Fibroblast of lung (primary cell): ENCODE measurements at regions not wholly inside any gene's neighbourhood (a gene's known extent, or its start where the extent isn't known, plus 50 kb on each side); places are given as distances from the start of the nearest gene placed in this dataset.

Experiments used
- DNase-seq, 2 donors: peaks; one replicate each; pipeline versions ENCODE4 v3.0.0 to v3.0.0-alpha.2; 2010; ENCODE audit warnings: low read depth in 2 of 2
- H2AFZ ChIP-seq: 2 replicates; pipeline ENCODE4 v1.5.1; 2012; ENCODE audit warnings: low read length, control low read depth, inconsistent platforms
- H3K27ac ChIP-seq: 2 replicates; pipeline ENCODE4 v1.5.1; 2011; ENCODE audit warnings: low read length, control low read depth; ENCODE audit not compliant: insufficient read depth
- H3K27me3 ChIP-seq: 2 replicates; pipeline ENCODE4 v1.5.1; 2011; ENCODE audit warnings: mild to moderate bottlenecking, low read length; ENCODE audit not compliant: control insufficient read depth, insufficient read depth
- H3K36me3 ChIP-seq: 2 replicates; pipeline ENCODE4 v1.5.1; 2011; ENCODE audit warnings: low read length; ENCODE audit not compliant: control insufficient read depth, insufficient read depth
- H3K4me1 ChIP-seq: 2 replicates; pipeline ENCODE4 v1.5.1; 2011; ENCODE audit warnings: low read length; ENCODE audit not compliant: control insufficient read depth, insufficient read depth; ENCODE audit errors: extremely low read depth
- H3K4me2 ChIP-seq: 2 replicates; pipeline ENCODE4 v1.5.1; 2011; ENCODE audit warnings: low read length, control low read depth; ENCODE audit not compliant: insufficient read depth; ENCODE audit errors: extremely low read depth
- H3K4me3 ChIP-seq, 4 experiments: fragments of 200-600 bp in 1 of 4; sonication (generic) in 1 of 4; replicated peaks in 1 of 4; 2 replicates each; pipeline ENCODE4 v1.5.1; 2011 to 2016; ENCODE audit warnings: low read length in 4 of 4, low read depth in 3 of 4, mild to moderate bottlenecking in 3 of 4, control low read depth in 2 of 4, inconsistent platforms in 1 of 4, mixed read lengths in 1 of 4; ENCODE audit not compliant: insufficient read depth in 1 of 4; ENCODE audit errors: control extremely low read depth in 1 of 4
- H3K79me2 ChIP-seq: 2 replicates; pipeline ENCODE4 v1.5.1; 2012; ENCODE audit warnings: mild to moderate bottlenecking, low read length, inconsistent platforms; ENCODE audit not compliant: control insufficient read depth, insufficient read depth
- H3K9ac ChIP-seq: 2 replicates; pipeline ENCODE4 v1.5.1; 2011; ENCODE audit warnings: mild to moderate bottlenecking, low read length, control low read depth; ENCODE audit not compliant: insufficient read depth
- H3K9me3 ChIP-seq: 2 replicates; pipeline ENCODE4 v1.5.1; 2012; ENCODE audit warnings: low read depth, low read length; ENCODE audit not compliant: control insufficient read depth, insufficient read depth
- H4K20me1 ChIP-seq: 2 replicates; pipeline ENCODE4 v1.5.1; 2011; ENCODE audit warnings: low read length; ENCODE audit not compliant: control insufficient read depth, insufficient read depth; ENCODE audit errors: extremely low read depth
- EZH2 ChIP-seq: IDR thresholded peaks from 2 replicates; pipeline ENCODE4 v1.5.1; 2012; ENCODE audit warnings: low read length, control low read depth, mild to moderate bottlenecking; ENCODE audit errors: missing control alignments
- TF ChIP-seq, protein P1 (sequence below), 2 donors: IDR thresholded peaks in 1 of 2; conservative IDR thresholded peaks in 1 of 2; 1 replicate in 1 of 2; 2 replicates in 1 of 2; pipeline ENCODE4 v1.5.1; 2011 to 2012; ENCODE audit warnings: low read length in 2 of 2, control low read depth in 1 of 2, inconsistent platforms in 1 of 2, low read depth in 1 of 2, mild to moderate bottlenecking in 1 of 2

DNA sequence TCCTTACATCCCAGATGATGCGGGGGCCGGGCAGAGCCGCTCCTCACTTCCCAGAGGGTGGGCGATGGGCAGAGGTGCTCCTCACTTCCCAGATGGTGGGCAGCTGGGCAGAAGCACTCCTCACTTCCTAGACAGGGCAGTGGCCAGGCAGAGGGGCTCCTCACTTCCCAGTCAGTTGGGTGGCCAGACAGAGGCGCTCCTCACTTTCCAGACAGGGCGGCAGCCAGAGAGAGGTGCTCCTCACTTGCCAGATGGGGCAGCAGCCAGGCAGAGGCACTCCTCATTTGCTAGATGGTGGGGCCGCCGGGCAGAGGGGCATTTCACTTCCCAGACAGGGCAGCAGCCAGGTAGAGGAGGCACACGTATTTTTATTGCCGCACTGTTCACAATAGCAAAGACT, 622.0 kb upstream of the KCNMB2 start:
- Histone ChIP-seq H3K4me3 (no peak overlapping the region), H3K27me3 (no peaks in the 10 kb centered on the region), H2AFZ (no peak overlapping the region), H3K36me3 (no peaks in the 10 kb centered on the region), H3K4me1 (no peaks in the 10 kb centered on the region), H3K79me2 (no peaks in the 10 kb centered on the region), H3K9me3 (no peaks in the 10 kb centered on the region), H4K20me1 (no peaks in the 10 kb centered on the region), H3K4me2 (no peak overlapping the region), H3K9ac (no peak overlapping the region), H3K27ac (no peak overlapping the region)
- TF ChIP-seq, protein P1, sequence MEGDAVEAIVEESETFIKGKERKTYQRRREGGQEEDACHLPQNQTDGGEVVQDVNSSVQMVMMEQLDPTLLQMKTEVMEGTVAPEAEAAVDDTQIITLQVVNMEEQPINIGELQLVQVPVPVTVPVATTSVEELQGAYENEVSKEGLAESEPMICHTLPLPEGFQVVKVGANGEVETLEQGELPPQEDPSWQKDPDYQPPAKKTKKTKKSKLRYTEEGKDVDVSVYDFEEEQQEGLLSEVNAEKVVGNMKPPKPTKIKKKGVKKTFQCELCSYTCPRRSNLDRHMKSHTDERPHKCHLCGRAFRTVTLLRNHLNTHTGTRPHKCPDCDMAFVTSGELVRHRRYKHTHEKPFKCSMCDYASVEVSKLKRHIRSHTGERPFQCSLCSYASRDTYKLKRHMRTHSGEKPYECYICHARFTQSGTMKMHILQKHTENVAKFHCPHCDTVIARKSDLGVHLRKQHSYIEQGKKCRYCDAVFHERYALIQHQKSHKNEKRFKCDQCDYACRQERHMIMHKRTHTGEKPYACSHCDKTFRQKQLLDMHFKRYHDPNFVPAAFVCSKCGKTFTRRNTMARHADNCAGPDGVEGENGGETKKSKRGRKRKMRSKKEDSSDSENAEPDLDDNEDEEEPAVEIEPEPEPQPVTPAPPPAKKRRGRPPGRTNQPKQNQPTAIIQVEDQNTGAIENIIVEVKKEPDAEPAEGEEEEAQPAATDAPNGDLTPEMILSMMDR (conservative IDR thresholded peaks at IDR 0.05 in 1 of 2, IDR thresholded peaks at IDR 0.05 in 1 of 2; ENCODE audit: low read depth in 1 of 2, low read length in 2 of 2) = no peak
- no peak for TF ChIP-seq EZH2
- DNase-seq = no peak

DNA sequence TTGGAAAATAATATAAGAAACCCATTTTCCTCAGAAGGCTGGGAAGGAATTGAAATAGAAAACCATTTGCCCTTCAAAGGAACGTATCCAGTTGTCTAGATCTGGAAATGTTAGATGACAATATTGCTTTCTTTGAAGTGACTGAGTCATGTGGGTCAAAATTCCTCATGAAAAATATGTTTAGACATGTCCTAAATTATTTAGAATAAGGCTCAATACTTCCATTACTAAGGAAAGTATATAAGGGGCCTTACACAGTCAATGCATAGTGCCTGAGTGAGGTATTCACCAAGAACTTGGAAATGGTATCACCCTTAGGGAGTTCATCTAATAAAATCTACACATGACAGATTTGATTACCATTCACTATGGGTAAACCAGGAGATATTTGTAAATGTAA, 619.8 kb upstream of the KCNMB2 start:
- no peak overlapping the region for H3K27ac ChIP-seq
- no peak overlapping the region for H3K4me3 ChIP-seq
- H3K79me2 ChIP-seq = no peaks in the 10 kb centered on the region
- H3K9me3 ChIP-seq = no peaks in the 10 kb centered on the region
- no peaks in the 10 kb centered on the region for H3K36me3 ChIP-seq
- H3K27me3 ChIP-seq = no peaks in the 10 kb centered on the region
- no peaks in the 10 kb centered on the region for H3K4me1 ChIP-seq
- H3K4me2 ChIP-seq = no peak overlapping the region
- no peaks in the 10 kb centered on the region for H4K20me1 ChIP-seq
- no peak for DNase-seq
- no peak for TF ChIP-seq EZH2
- TF ChIP-seq, protein P1 (conservative IDR thresholded peaks at IDR 0.05 in 1 of 2, IDR thresholded peaks at IDR 0.05 in 1 of 2; ENCODE audit: low read depth in 1 of 2, low read length in 2 of 2) = no peak
- no peak overlapping the region for H2AFZ ChIP-seq
- no peak overlapping the region for H3K9ac ChIP-seq

DNA sequence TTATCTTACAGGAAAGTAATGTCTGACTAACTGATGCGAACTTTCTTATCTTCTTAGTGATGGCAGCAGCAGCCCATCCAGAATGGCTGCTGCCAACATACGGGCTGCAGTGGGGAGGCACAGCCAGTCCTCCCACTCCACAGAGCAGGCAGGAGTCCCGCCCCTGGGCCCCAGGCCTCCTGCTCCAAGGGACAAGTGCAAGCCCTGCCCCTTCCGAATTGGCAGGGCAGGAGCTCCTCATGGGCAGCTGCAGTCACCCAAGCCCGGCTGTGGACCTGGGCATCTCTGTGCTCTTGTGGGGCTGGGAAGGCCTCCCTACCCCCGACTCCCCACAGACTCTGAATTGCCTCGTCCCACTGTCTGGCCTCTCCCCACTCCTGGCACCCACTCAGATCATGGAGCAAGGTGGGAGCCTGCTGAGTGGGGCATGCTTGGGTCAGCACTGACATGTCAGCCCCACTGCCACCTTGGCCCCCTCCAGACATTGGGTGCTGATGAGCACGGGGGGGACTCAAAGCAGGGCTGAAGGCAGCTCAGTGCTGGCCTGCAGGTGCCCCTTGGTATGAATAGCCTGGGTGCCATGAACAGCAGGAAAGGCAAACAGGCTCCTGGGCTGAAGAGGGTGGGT, 618.9 kb upstream of the KCNMB2 start:
- Histone ChIP-seq H3K9me3 (no peaks in the 10 kb centered on the region), H3K79me2 (no peaks in the 10 kb centered on the region)
- TF ChIP-seq, protein P1 (conservative IDR thresholded peaks at IDR 0.05 in 1 of 2, IDR thresholded peaks at IDR 0.05 in 1 of 2; ENCODE audit: low read depth in 1 of 2, low read length in 2 of 2) = no peak
- no peak for TF ChIP-seq EZH2

More for the DNA sequence above, 618.9 kb upstream of the KCNMB2 start:
- Histone ChIP-seq H2AFZ (no peak overlapping the region), H3K9ac (no peak overlapping the region), H3K36me3 (no peaks in the 10 kb centered on the region), H3K27ac (no peak overlapping the region), H3K27me3 (no peaks in the 10 kb centered on the region), H4K20me1 (no peaks in the 10 kb centered on the region), H3K4me1 (no peaks in the 10 kb centered on the region), H3K4me3 (no peak overlapping the region), H3K4me2 (no peak overlapping the region)
- no peak for DNase-seq
